Duodenal mucosa (tissue), 2 donors: ENCODE measurements at regions not wholly inside any gene's neighbourhood (a gene's known extent, or its start where the extent isn't known, plus 50 kb on each side); places are given as distances from the start of the nearest gene placed in this dataset.
"Not testable (repeated sequence)": the region's sequence is repeated elsewhere in the genome, so short reads cannot be mapped to it uniquely, and the experiment has no call there.

Experiments used
- H3K27ac ChIP-seq: one replicate; pipeline ENCODE4 v1.7.0; 2013; ENCODE audit warnings: low read depth, low read length
- H3K27me3 ChIP-seq, 2 donors: one replicate each; pipeline ENCODE4 v1.7.0; 2013; ENCODE audit warnings: low read length in 2 of 2, control low read depth in 1 of 2; ENCODE audit not compliant: insufficient read depth in 2 of 2, control insufficient read depth in 1 of 2
- H3K36me3 ChIP-seq, 2 donors: one replicate each; pipeline ENCODE4 v1.7.0; 2013; ENCODE audit warnings: low read length in 2 of 2, control low read depth in 1 of 2; ENCODE audit not compliant: insufficient read depth in 2 of 2, control insufficient read depth in 1 of 2
- H3K4me1 ChIP-seq, 2 donors: one replicate each; pipeline ENCODE4 v1.7.0; 2013; ENCODE audit warnings: low read length in 2 of 2, control low read depth in 1 of 2; ENCODE audit not compliant: insufficient read depth in 2 of 2, control insufficient read depth in 1 of 2
- H3K4me3 ChIP-seq, 2 donors: one replicate each; pipeline ENCODE4 v1.7.0; 2013; ENCODE audit warnings: low read length in 2 of 2, low read depth in 1 of 2
- H3K9ac ChIP-seq, 2 donors: one replicate each; pipeline ENCODE4 v1.7.0; 2013; ENCODE audit warnings: low read length in 2 of 2, low read depth in 1 of 2
- H3K9me3 ChIP-seq, 2 donors: one replicate each; pipeline ENCODE4 v1.7.0; 2013; ENCODE audit warnings: low read length in 2 of 2, control low read depth in 1 of 2; ENCODE audit not compliant: control insufficient read depth in 1 of 2

DNA sequence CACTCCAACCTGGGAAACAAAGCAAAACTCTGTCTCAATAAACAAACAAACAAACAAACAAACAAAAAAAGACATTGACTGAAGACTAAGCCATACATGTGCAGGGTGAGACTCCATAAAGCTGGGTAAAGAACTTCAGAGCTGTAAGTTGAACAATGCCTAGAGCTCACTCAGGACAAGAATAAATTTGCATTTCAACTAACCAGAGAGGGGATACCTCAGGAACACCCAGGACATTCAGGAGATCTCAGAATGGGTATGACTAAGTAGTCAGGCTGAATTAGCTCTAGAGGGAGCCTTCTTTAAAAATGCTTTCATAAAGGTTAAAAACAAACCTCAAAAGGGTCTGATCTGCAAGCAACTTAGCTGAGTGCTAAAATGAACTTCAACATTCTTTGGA lies 267.7 kb upstream of the DIO3 start:
- Histone ChIP-seq H3K9ac (no peak overlapping the region), H3K4me3 (no peak overlapping the region), H3K27me3 (no peaks in the 10 kb centered on the region), H3K4me1 (no peaks in the 10 kb centered on the region), H3K36me3 (no peaks in the 10 kb centered on the region), H3K27ac (no peak overlapping the region), H3K9me3 (no peaks in the 10 kb centered on the region)

DNA sequence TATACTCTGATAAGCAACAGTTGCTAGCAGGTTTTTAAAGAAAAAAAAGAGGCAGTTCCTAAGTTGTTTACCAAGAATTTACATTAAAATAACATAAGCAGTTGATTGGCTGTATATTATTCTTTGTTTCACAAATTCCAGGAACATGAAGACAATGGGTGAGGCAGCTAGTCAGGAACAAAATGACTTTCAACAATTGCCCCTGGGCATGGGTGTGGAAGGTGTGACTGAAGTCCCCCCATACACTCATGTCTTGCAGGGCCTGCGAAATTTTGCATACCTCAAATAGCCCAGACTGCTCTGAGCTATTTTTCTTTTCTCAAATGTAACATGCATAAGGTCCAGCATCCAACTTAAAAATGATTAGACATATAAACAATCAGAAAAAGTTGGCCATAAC lies 267.2 kb upstream of the DIO3 start:
- H3K4me3 ChIP-seq, result no peak overlapping the region
- no peaks in the 10 kb centered on the region for H3K9me3 ChIP-seq
- H3K27ac ChIP-seq, result no peak overlapping the region
- no peaks in the 10 kb centered on the region for H3K27me3 ChIP-seq
- H3K4me1 ChIP-seq, result no peaks in the 10 kb centered on the region
- H3K9ac ChIP-seq, result no peak overlapping the region
- no peaks in the 10 kb centered on the region for H3K36me3 ChIP-seq

DNA sequence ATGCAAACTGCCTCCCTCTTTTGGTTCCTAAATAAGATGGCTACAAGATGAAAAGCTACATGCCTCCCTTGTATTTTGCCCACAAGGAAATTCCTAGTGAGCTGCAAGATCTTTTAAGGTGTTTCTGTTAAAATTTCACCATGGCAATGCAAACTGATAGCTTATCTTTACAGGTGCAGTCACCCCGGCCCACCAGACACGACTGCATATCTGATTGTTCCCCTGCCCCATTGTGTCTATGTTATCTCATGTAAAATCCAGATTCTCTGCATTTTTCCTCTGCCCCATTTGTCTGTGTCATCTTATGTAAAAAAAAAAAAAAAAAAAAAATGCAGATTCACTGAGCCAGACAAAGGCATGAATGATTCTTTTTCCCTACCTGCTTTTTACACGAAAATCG lies 261.5 kb upstream of the DIO3 start:
- not testable (repeated sequence) for H3K27me3 ChIP-seq, H3K36me3 ChIP-seq

GRCh38 chr14:101301011-101301410 lies 260.3 kb upstream of the DIO3 start:
- Histone ChIP-seq H3K9ac (no peak overlapping the region), H3K4me3 (no peak overlapping the region), H3K4me1 (no peaks in the 10 kb centered on the region), H3K36me3 (no peaks in the 10 kb centered on the region), H3K27me3 (no peaks in the 10 kb centered on the region), H3K9me3 (no peaks in the 10 kb centered on the region), H3K27ac (no peak overlapping the region)

More for the DNA sequence above, 261.5 kb upstream of the DIO3 start:
- H3K27ac ChIP-seq, H3K9ac ChIP-seq, H3K9me3 ChIP-seq, H3K4me1 ChIP-seq, H3K4me3 ChIP-seq: not testable (repeated sequence)

DNA sequence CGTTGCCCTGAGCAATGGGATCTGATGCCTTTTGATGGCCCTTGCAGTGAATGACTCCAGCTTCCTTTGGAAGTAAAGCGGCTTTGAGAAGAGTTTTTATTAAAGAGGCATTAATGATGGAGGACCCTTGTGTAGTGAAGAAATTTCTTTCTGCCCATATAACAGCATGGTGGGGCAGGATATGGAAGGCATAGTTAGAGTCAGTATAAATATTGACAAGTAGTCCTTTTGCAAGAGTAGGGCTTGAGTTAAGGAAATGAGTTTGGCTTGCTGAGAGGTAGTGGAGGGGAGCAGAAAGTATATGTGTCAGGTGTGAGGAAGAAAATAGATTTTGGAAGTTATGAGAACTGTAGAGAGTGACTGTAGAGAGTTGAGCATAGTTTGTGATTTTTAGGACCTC lies 254.1 kb upstream of the DIO3 start:
- not testable (repeated sequence) for H3K9ac ChIP-seq, H3K27ac ChIP-seq, H3K4me3 ChIP-seq, H3K4me1 ChIP-seq, H3K27me3 ChIP-seq, H3K9me3 ChIP-seq, H3K36me3 ChIP-seq

- not testable (repeated sequence) for H3K27me3 ChIP-seq, H3K36me3 ChIP-seq, H3K9ac ChIP-seq, H3K27ac ChIP-seq, H3K9me3 ChIP-seq, H3K4me1 ChIP-seq, H3K4me3 ChIP-seq
Observed at GRCh38 chr14:101311186-101311585, 250.1 kb upstream of the DIO3 start.

- H3K9me3 ChIP-seq, result peaks cover 5 to 6% of the 10 kb centered on the region in 2 donors
- H3K27ac ChIP-seq, result no peak overlapping the region
- no peaks in the 10 kb centered on the region for H3K4me1 ChIP-seq
- no peaks in the 10 kb centered on the region for H3K27me3 ChIP-seq
- no peaks in the 10 kb centered on the region for H3K36me3 ChIP-seq
- H3K9ac ChIP-seq, result no peak overlapping the region
- H3K4me3 ChIP-seq, result no peak overlapping the region
Observed at GRCh38 chr14:101313268-101313667, 248.0 kb upstream of the DIO3 start.

DNA sequence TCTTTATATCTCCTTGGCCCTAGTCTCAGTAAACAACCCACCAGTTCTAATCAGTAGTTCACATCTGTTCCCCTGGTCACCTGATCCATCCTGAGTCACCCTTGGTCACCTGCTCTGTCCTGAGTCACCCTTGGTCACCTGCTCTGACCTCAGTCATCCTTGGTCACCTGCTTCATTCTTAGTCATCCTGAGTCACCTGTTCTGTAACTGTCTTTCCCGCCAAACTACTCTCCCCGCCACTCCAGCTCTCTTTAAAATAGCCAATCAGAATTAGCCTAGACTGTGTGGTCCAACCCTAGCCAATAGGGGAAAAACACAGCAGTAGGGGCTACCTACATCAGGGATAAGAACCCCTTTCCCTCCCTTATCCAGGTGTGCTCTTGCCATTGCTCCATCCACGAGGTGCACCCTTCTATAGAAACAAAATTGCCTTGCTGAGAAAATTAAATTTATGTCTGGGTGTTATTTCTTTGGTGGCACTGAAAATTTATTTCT lies 245.4 kb upstream of the DIO3 start:
- Histone ChIP-seq H3K9ac (no peak overlapping the region), H3K27me3 (no peaks in the 10 kb centered on the region), H3K27ac (no peak overlapping the region), H3K4me1 (no peaks in the 10 kb centered on the region), H3K9me3 (peaks cover 5 to 6% of the 10 kb centered on the region in 2 donors), H3K36me3 (no peaks in the 10 kb centered on the region), H3K4me3 (no peak overlapping the region)

- Histone ChIP-seq H3K4me1 (no peaks in the 10 kb centered on the region), H3K27me3 (no peaks in the 10 kb centered on the region), H3K4me3 (no peak overlapping the region), H3K9me3 (peaks cover 5 to 6% of the 10 kb centered on the region in 2 donors), H3K9ac (no peak overlapping the region), H3K36me3 (no peaks in the 10 kb centered on the region), H3K27ac (no peak overlapping the region)
Observed at GRCh38 chr14:101318271-101318670, 243.0 kb upstream of the DIO3 start.

DNA sequence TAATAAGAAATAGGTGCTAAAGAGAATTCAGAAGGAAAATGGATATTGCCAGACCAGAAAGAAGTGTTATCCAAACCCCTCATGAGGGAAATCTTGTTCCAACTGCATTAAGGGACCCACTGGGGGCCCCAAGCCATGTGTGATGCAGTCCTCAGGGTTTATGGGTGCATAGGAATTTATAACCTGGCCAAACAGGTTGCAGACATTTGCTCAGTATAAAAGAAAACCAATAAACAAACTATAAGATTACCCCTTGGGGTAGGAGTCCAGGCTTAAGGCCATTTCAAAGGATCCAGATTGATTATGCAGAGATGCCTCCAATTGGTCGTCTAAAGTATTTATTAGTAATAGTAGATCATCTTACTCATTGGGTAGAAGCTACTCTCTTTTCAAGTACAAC lies 240.9 kb upstream of the DIO3 start:
- Histone ChIP-seq H3K9me3 (peaks cover 6 to 7% of the 10 kb centered on the region in 2 donors), H3K4me1 (no peaks in the 10 kb centered on the region), H3K27me3 (no peaks in the 10 kb centered on the region), H3K9ac (no peak overlapping the region), H3K27ac (no peak overlapping the region), H3K4me3 (no peak overlapping the region), H3K36me3 (no peaks in the 10 kb centered on the region)

DNA sequence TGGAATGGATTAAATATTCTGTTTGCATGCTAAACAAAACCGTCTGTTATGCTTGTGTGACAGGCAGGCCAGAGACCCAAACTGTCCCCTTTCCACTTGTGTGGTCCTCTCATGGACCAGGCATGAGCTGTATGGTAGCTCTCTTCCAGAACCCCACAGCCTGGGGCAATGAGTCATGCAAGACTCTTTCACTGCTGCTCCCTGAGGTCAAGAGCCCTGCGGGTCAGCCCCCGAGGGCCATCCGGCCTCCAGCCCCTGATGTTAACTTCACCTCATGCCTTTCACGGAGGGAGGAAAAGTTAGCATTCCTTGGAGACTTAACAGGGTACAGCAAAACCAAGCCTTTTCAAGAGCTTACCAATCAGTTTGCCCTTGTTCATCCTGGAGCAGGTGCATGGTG lies 239.1 kb upstream of the DIO3 start:
- H3K4me3 ChIP-seq, result no peak overlapping the region
- H3K27ac ChIP-seq, result no peak overlapping the region
- H3K9ac ChIP-seq, result no peak overlapping the region
- no peaks in the 10 kb centered on the region for H3K27me3 ChIP-seq
- H3K4me1 ChIP-seq, result no peaks in the 10 kb centered on the region
- H3K9me3 ChIP-seq, result peaks cover 0 to 2% of the 10 kb centered on the region in 2 donors
- no peaks in the 10 kb centered on the region for H3K36me3 ChIP-seq
